Activated CD4-positive, alpha-beta T cell treated with anti-CD3 and anti-CD28 coated beads, Interleukin-2, amount 10 ng/mL, durations not matched to agents 7 days and 5 days (primary cell): ENCODE measurements at regions not wholly inside any gene's neighbourhood (a gene's known extent, or its start where the extent isn't known, plus 50 kb on each side); places are given as distances from the start of the nearest gene placed in this dataset.

Experiments used
- CTCF ChIA-PET: fragments of 350-600 bp; sonication (Branson Sonifier 250); formaldehyde crosslinking; loops from one replicate; lab custom pipeline; 2021; ENCODE audit warnings: antibody characterized with exemption; lab: Charles Lee
- POLR2A ChIA-PET: fragments of 350-600 bp; sonication (Branson Sonifier 250); formaldehyde crosslinking; loops from one replicate; lab custom pipeline; 2021; ENCODE audit warnings: antibody characterized with exemption; lab: Charles Lee
- DNase-seq: peaks from one replicate; pipeline ENCODE4 v3.0.0-alpha.2; 2020
- H3K27ac Mint-ChIP-seq: one replicate; pipeline ENCODE4 v1.8.0; 2021; ENCODE audit warnings: mild to moderate bottlenecking, moderate library complexity, mixed read lengths
- H3K27me3 Mint-ChIP-seq: one replicate; pipeline ENCODE4 v1.8.0; 2021; ENCODE audit warnings: mixed read lengths
- H3K36me3 Mint-ChIP-seq: one replicate; pipeline ENCODE4 v1.8.0; 2021; ENCODE audit warnings: low read depth, mixed read lengths
- H3K4me1 Mint-ChIP-seq: one replicate; pipeline ENCODE4 v1.8.0; 2021; ENCODE audit warnings: mixed read lengths
- H3K4me3 Mint-ChIP-seq: one replicate; pipeline ENCODE4 v1.8.0; 2021; ENCODE audit warnings: mild to moderate bottlenecking, moderate library complexity, mixed read lengths
- H3K9me3 Mint-ChIP-seq: one replicate; pipeline ENCODE4 v1.8.0; 2021; ENCODE audit warnings: mixed read lengths

DNA sequence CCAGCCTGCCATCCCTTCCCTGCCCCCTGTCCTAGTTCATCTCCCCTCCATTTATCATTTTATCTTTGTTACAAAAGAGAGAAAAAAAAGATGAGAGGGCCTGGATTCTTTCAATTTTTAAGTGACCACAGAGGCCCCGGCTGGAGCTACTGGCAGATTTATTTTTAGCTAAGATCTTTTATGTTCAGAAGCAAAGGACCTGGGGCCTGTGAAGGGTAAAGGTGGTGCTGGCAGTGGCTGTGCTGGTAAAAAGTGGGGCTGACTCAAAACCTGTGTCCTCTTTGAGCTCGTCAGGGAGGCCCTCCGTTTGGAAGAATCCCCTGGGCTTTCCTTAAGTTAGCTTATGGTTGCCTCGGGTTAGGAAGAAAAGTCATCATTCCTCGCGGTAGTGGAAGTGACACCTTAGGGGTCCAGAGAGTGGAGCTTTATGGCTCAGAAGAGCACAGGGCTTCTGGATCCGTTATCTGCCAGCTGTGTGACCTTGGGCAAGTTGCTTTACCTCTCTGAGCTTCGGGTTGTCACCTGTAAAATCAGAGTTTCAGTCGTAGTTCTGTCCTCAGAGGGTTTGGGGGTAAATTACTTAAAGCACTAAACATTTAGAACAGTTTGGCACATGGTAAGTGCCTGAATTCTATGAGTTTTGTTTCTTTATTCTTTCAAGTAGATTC, 923.8 kb upstream of the EEF2KMT start:
- H3K4me1 Mint-ChIP-seq, result no peaks in the 10 kb centered on the region
- H3K9me3 Mint-ChIP-seq, result no peaks in the 10 kb centered on the region

DNA sequence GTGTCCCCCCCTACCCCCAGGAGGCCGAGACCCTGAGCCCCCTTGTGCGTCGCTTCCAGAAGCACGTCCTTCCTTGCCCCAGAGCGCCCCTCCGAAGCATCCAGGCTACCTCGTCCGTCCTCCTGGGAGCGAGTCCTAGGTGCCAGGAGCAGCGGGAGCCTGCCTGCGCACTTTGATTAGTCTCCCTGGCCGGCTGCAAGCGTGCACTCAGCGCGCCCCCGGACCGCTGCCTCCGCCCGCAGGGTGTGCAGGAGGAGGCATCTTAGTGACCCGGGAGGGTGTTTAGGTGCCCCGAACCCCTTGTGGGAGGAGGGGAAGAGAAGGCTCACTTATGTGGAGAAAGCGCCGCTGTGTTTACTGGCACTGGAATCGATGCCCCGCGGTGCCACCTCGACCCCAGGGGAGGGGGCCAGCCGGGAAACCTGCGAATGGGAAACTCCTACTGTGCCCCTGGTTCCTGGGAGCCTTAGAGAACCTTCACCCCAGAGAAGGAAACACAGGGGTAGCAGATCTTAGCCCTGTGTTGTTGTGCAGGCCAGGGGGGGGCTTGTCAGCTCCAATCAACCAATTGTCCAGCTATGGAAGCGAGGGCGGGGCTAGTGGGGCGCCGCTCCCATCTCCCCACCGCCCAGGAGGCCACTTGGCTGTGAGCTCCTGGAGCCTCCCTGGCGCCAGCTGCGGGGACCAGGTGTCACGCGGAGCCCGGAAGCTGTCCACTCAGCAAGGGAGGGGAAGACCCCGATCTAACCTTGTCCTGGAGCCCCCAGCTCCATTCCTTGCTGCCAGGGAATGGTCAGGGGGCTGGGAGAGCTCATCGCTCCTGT, 922.8 kb upstream of the EEF2KMT start:
- CTCF ChIA-PET, result interaction anchor here (1.7 kb wide), 1 partner anchor 10 kb away, joined by 3 read pairs; no protein-coding TSS in a partner anchor
- no peaks in the 10 kb centered on the region for H3K4me1 Mint-ChIP-seq
- DNase-seq, result no peak

More for the DNA sequence above, 923.8 kb upstream of the EEF2KMT start:
- ChIA-PET CTCF (interaction anchor here (1.7 kb wide), 1 partner anchor 9 kb away, joined by 3 read pairs; no protein-coding TSS in a partner anchor), POLR2A (no interaction called here)
- DNase-seq, result no peak
- Mint-ChIP-seq H3K27me3 (peaks cover 10% of the 10 kb centered on the region), H3K36me3 (no peaks in the 10 kb centered on the region), H3K27ac (no peak overlapping the region), H3K4me3 (no peak overlapping the region)

DNA sequence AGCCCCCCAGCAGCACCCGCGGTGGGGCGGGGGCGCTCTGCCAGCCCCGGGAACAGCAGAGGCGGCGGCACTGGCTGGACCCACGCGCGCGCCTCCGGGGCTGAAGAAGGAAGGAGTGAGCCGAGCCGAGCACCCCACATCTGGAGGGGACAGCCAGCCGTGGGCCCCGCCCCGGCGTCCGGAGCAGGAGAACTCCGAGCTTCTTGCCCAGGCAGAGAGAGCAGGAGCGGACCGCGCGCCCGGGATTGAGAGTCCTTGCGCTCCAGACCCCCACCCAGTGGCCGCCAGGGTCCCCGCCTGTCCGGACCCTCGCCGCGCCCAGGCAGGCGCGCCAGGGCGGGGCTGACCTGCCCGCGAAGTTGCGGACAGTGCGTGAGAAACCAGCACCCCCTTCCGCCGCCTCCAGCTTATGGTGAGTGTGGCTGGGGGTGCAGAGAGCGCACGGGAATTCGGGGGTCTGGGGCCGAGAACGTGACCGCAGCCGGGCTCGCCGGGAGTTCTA, 921.9 kb upstream of the EEF2KMT start:
- no peaks in the 10 kb centered on the region for H3K4me1 Mint-ChIP-seq
- H3K4me3 Mint-ChIP-seq, result no peak overlapping the region
- H3K27ac Mint-ChIP-seq, result no peak overlapping the region
- no peak for DNase-seq
- no peaks in the 10 kb centered on the region for H3K9me3 Mint-ChIP-seq
- H3K27me3 Mint-ChIP-seq, result peaks cover 10% of the 10 kb centered on the region
- H3K36me3 Mint-ChIP-seq, result no peaks in the 10 kb centered on the region
- ChIA-PET POLR2A (no interaction called here), CTCF (no interaction called here)

More for the DNA sequence above, 922.8 kb upstream of the EEF2KMT start:
- POLR2A ChIA-PET, result no interaction called here
- peaks cover 10% of the 10 kb centered on the region for H3K27me3 Mint-ChIP-seq
- no peaks in the 10 kb centered on the region for H3K9me3 Mint-ChIP-seq
- no peak overlapping the region for H3K4me3 Mint-ChIP-seq
- H3K27ac Mint-ChIP-seq, result no peak overlapping the region
- no peaks in the 10 kb centered on the region for H3K36me3 Mint-ChIP-seq

DNA sequence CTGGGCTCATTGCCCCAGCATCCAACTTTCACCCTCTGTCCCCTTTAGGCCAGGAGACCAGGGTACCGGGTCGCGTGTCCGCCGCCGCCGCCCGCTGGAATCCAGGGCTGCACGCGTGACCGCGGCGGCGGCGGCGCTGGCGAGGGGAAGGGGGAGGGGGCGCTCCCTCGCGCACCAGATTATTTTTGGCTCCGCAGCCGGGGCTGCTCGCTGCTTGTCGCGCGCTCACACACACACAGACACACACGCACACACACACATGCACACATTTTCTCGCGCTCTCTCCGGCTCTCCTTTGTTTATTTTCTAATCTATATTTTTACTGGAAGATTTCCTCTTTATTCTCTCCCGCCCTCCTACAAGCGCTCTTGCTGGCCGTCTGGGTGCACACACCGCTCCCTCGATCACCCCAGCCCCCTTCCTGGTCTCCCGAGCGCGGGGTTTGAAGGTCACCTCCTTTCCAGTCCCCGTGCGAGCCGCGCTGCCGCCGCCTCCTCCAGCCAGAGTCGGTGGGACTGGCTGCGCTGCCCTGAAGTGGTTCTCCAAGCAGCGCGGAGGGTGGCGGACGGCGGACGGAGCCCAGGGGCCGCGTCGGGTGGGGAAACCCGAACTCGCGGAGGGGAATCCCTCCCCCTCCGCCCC, 921.4 kb upstream of the EEF2KMT start:
- POLR2A ChIA-PET, result no interaction called here
- no peak overlapping the region for H3K27ac Mint-ChIP-seq

DNA sequence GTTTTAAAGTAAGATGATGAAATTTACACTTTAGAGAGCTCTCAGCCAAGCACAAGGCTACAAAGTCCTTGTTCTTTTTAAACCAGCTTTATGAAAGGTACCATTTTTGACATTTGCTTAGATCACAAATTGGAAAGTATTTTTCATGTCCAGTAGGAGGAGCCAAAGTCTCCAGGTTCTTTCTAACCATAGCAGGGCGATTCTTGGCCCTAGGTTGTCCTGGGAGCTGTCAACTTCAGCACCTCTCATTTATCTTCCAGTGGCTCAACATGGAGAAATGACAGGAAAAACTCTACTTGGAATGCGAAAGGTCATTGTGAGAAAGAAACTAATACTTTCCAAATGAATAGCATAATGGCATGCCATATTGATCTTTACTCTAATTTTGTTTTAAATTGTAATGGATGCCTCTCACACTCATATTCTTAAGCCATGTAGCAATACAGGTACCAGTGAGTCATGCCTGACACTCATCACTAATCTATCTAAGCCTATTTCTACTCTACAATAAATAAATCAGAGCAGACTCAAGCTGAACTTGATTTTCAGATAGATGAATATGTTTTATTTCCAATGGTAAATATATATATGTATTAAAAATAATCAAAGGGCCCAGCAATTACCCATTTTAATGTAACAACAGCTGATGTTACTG, 919.1 kb upstream of the EEF2KMT start:
- no peak for DNase-seq
- Mint-ChIP-seq H3K4me3 (no peak overlapping the region), H3K27ac (no peak overlapping the region), H3K9me3 (no peaks in the 10 kb centered on the region), H3K4me1 (no peaks in the 10 kb centered on the region), H3K36me3 (no peaks in the 10 kb centered on the region), H3K27me3 (peaks cover 10% of the 10 kb centered on the region)
- ChIA-PET CTCF (no interaction called here), POLR2A (no interaction called here)

More for the DNA sequence above, 921.4 kb upstream of the EEF2KMT start:
- H3K4me1 Mint-ChIP-seq, result no peaks in the 10 kb centered on the region
- no peak for DNase-seq
- H3K36me3 Mint-ChIP-seq, result no peaks in the 10 kb centered on the region
- CTCF ChIA-PET, result no interaction called here
- H3K4me3 Mint-ChIP-seq, result no peak overlapping the region
- H3K27me3 Mint-ChIP-seq, result peaks cover 10% of the 10 kb centered on the region
- no peaks in the 10 kb centered on the region for H3K9me3 Mint-ChIP-seq

DNA sequence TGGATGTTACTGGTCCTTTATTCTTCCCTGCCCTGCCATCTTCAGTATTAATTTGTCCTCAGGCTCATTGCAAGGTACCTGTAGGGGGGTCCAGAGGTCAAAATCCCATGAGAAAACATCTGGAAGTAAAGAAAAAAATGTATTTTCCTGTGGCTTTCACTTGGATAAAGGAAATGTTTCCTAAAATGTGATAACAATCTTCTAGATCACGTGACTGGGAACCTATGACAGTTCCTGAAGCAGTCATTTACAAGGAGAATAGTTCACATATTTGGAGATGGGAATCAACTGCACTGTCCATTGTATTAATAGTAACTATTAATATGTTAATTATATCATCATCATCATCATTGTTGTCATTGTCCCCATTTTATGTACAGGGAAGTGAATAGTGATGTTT, 915.1 kb upstream of the EEF2KMT start:
- ChIA-PET CTCF (no interaction called here), POLR2A (no interaction called here)
- H3K4me3 Mint-ChIP-seq, result no peak overlapping the region
- no peak overlapping the region for H3K27ac Mint-ChIP-seq
- no peaks in the 10 kb centered on the region for H3K36me3 Mint-ChIP-seq
- no peaks in the 10 kb centered on the region for H3K9me3 Mint-ChIP-seq
- no peak for DNase-seq
- H3K4me1 Mint-ChIP-seq, result no peaks in the 10 kb centered on the region
- peaks cover under 1% of the 10 kb centered on the region for H3K27me3 Mint-ChIP-seq

DNA sequence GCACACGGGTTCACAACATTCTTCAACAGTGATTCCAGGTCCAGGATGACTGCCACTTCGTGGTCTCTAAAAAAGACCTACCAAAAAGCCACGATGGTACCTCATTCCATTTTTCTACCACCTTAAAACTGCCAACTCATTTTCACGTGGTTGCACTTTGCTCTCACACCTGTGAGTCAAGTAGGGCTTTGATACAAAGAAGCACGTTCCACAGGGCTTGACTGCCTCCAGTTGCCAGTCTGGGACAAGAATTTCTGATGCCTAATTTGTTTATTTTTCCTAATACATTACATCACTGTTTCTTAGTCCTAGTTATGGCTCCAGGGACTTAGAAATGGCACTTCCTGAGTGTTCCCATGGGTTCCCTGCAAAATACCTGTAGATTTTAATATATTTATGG, 911.6 kb upstream of the EEF2KMT start:
- no peak for DNase-seq

DNA sequence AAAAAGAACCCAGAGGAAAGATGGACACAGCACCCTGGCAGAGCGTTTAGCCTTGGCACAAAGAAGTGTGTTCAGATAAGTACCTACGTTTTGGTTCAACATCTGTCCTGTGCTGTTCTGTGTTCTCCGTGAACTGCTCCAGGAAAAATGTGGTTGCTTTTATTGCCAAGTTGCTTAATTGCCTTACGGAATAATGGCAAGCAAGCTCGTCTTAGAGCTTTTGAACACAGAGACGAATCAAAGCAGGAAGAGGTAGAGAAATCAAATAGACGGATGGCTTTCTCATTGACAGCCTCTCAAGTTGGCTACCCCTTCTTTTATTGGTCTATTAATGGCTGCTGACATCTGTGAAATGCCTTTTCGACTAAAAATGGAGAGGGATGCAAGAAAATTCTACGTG, 911.1 kb upstream of the EEF2KMT start:
- ChIA-PET POLR2A (no interaction called here), CTCF (no interaction called here)
- Mint-ChIP-seq H3K27me3 (no peaks in the 10 kb centered on the region), H3K36me3 (no peaks in the 10 kb centered on the region), H3K4me1 (no peaks in the 10 kb centered on the region), H3K4me3 (no peak overlapping the region), H3K27ac (no peak overlapping the region), H3K9me3 (peaks cover 4% of the 10 kb centered on the region)
- no peak for DNase-seq

More for the DNA sequence above, 911.6 kb upstream of the EEF2KMT start:
- CTCF ChIA-PET, result no interaction called here
- no peaks in the 10 kb centered on the region for H3K4me1 Mint-ChIP-seq
- H3K4me3 Mint-ChIP-seq, result no peak overlapping the region
- POLR2A ChIA-PET, result no interaction called here
- H3K9me3 Mint-ChIP-seq, result peaks cover 4% of the 10 kb centered on the region
- no peaks in the 10 kb centered on the region for H3K27me3 Mint-ChIP-seq
- no peak overlapping the region for H3K27ac Mint-ChIP-seq
- no peaks in the 10 kb centered on the region for H3K36me3 Mint-ChIP-seq

DNA sequence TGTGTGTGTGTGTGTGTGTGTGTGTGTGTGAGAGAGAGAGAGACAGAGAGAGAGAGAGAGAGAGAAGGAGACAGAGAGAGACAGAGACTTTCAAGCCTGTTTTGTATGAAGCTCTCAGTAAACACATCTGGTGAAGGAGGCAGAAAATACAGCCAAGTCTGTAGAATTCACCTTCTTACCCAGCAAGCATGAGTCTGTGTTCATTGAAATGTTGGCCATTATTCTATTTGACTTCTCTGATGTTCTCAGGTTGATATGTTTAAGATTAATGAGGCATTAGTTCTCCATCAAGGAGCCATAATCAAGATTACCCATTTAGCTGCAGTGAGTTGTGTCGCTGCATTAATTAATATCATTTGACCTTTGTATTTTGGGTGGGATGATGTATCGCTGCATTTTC, 895.8 kb upstream of the EEF2KMT start:
- no peak overlapping the region for H3K4me3 Mint-ChIP-seq
- ChIA-PET POLR2A (no interaction called here), CTCF (no interaction called here)
- no peaks in the 10 kb centered on the region for H3K27me3 Mint-ChIP-seq
- H3K9me3 Mint-ChIP-seq, result peaks cover 7% of the 10 kb centered on the region
- no peaks in the 10 kb centered on the region for H3K36me3 Mint-ChIP-seq
- no peaks in the 10 kb centered on the region for H3K4me1 Mint-ChIP-seq
- no peak for DNase-seq
- H3K27ac Mint-ChIP-seq, result no peak overlapping the region

DNA sequence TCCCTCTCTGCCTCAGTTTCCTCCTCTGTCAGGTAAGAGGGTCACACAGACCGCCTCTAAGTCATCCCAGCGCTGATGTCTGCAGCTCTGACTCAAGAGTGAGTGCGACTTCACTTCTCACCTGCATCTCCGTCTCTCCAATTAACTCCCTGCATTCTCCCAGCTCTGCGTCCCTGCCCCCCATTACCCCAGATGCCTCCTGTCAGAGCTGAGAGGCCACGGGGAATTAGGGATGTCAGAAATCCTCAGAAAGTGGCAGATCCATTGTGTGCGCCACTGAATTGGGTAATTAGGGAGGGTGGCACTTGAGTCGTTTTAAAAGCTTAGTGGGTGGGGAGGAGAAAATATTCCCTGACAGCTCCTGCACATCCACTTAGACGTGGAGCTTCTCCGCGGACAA, 885.4 kb upstream of the EEF2KMT start:
- ChIA-PET POLR2A (no interaction called here), CTCF (no interaction called here)
- H3K27ac Mint-ChIP-seq, result no peak overlapping the region
- H3K4me1 Mint-ChIP-seq, result no peaks in the 10 kb centered on the region
- H3K27me3 Mint-ChIP-seq, result no peaks in the 10 kb centered on the region
- no peak for DNase-seq
- peaks cover 3% of the 10 kb centered on the region for H3K9me3 Mint-ChIP-seq
- no peak overlapping the region for H3K4me3 Mint-ChIP-seq
- H3K36me3 Mint-ChIP-seq, result no peaks in the 10 kb centered on the region

DNA sequence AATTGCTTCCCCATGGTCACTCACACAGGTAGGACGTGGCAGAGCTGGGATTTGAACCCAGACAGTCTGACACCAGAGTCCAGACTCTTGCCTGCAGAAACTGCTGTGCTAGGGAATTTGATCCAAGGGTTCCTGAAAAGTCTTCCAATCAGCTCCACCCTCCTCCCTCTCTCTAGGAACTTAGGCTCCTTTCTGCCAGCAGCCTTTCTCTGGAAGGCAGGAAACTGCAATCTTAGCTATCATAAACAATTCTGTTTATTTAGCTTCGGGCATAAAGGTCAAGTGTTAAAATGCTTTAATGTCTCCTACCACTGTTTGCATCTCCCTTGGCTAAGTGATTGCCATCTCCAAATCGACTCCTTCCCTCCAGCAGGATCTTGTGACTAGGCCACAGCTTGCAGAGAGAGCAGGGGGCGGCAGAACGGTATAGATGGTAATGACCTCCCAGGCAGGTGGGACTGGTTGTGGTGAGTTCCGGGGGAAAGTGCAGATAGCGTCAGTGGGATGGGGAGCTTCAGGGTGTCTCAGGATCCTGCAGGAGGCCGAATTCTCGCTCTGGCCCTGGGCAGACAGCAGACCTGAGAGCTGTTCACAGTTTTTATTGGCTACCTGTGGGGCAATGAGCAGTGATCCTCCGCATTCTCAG, 882.4 kb upstream of the EEF2KMT start:
- peaks cover 8% of the 10 kb centered on the region for H3K9me3 Mint-ChIP-seq
- H3K27ac Mint-ChIP-seq, result no peak overlapping the region
- no peaks in the 10 kb centered on the region for H3K36me3 Mint-ChIP-seq
- H3K27me3 Mint-ChIP-seq, result no peaks in the 10 kb centered on the region
- CTCF ChIA-PET, result no interaction called here
- POLR2A ChIA-PET, result no interaction called here
- H3K4me3 Mint-ChIP-seq, result no peak overlapping the region
- no peak for DNase-seq
- H3K4me1 Mint-ChIP-seq, result no peaks in the 10 kb centered on the region

DNA sequence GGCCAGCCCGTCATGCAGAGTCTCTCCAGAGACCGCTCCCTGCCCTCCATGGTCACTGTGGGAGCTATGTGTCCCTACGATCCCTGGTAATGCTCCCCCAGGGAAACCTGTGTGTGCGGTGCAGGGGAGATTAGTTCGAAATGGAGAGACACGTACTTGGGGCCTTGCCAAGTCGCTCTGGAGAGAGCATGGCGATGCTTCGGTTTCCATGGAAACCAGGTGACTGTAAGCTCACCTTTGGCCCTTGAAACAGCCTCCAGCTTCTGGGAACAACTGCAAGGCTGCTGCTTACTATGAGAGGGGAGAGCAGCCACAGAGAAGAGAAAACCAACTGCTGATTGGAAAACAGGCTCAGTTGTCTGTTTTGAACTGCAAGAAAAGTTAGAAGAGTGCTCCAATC, 879.7 kb upstream of the EEF2KMT start:
- Mint-ChIP-seq H3K36me3 (no peaks in the 10 kb centered on the region), H3K4me1 (no peaks in the 10 kb centered on the region), H3K9me3 (peaks cover 12% of the 10 kb centered on the region), H3K4me3 (no peak overlapping the region), H3K27me3 (no peaks in the 10 kb centered on the region), H3K27ac (no peak overlapping the region)
- ChIA-PET POLR2A (no interaction called here), CTCF (no interaction called here)
- DNase-seq, result no peak
